Osteocyte (in vitro differentiated cells): ENCODE measurements at regions not wholly inside any gene's neighbourhood (a gene's known extent, or its start where the extent isn't known, plus 50 kb on each side); places are given as distances from the start of the nearest gene placed in this dataset.

ENCODE experiments used
- DNase-seq: peaks from one replicate; pipeline ENCODE4 v3.0.0; 2021; ENCODE audit warnings: mixed read lengths; ENCODE audit not compliant: unreplicated experiment; ENCODE audit errors: extremely low spot score
- H3K27ac Mint-ChIP-seq: one replicate; pipeline ENCODE4 v1.8.0; 2021; ENCODE audit warnings: mild to moderate bottlenecking, mixed read lengths; ENCODE audit not compliant: unreplicated experiment
- H3K27me3 Mint-ChIP-seq: one replicate; pipeline ENCODE4 v1.8.0; 2021; ENCODE audit warnings: mixed read lengths; ENCODE audit not compliant: unreplicated experiment
- H3K36me3 Mint-ChIP-seq: one replicate; pipeline ENCODE4 v1.8.0; 2021; ENCODE audit warnings: mixed read lengths; ENCODE audit not compliant: unreplicated experiment
- H3K4me1 Mint-ChIP-seq: one replicate; pipeline ENCODE4 v1.8.0; 2021; ENCODE audit warnings: mixed read lengths; ENCODE audit not compliant: unreplicated experiment
- H3K4me3 Mint-ChIP-seq: one replicate; pipeline ENCODE4 v1.8.0; 2021; ENCODE audit warnings: mild to moderate bottlenecking, moderate library complexity, mixed read lengths; ENCODE audit not compliant: unreplicated experiment
- H3K9me3 Mint-ChIP-seq: one replicate; pipeline ENCODE4 v1.8.0; 2021; ENCODE audit warnings: mixed read lengths; ENCODE audit not compliant: unreplicated experiment
- TF ChIP-seq, protein P1 (sequence below): fragments of 200-600 bp; sonication (generic); IDR thresholded peaks from 2 replicates; pipeline ENCODE4 v1.5.0; 2021; ENCODE audit warnings: antibody characterized with exemption, mild to moderate bottlenecking, moderate library complexity

- H3K27ac Mint-ChIP-seq, result no peak overlapping the region
- peaks cover 5% of the 10 kb centered on the region for H3K4me1 Mint-ChIP-seq
- TF ChIP-seq, protein P1, sequence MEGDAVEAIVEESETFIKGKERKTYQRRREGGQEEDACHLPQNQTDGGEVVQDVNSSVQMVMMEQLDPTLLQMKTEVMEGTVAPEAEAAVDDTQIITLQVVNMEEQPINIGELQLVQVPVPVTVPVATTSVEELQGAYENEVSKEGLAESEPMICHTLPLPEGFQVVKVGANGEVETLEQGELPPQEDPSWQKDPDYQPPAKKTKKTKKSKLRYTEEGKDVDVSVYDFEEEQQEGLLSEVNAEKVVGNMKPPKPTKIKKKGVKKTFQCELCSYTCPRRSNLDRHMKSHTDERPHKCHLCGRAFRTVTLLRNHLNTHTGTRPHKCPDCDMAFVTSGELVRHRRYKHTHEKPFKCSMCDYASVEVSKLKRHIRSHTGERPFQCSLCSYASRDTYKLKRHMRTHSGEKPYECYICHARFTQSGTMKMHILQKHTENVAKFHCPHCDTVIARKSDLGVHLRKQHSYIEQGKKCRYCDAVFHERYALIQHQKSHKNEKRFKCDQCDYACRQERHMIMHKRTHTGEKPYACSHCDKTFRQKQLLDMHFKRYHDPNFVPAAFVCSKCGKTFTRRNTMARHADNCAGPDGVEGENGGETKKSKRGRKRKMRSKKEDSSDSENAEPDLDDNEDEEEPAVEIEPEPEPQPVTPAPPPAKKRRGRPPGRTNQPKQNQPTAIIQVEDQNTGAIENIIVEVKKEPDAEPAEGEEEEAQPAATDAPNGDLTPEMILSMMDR, result no peak
- DNase-seq, result no peak
- no peak overlapping the region for H3K4me3 Mint-ChIP-seq
- peaks cover 3% of the 10 kb centered on the region for H3K9me3 Mint-ChIP-seq
- H3K36me3 Mint-ChIP-seq, result no peaks in the 10 kb centered on the region
- H3K27me3 Mint-ChIP-seq, result peaks cover 9% of the 10 kb centered on the region
Observed at GRCh38 chr6:8831366-8832152, 396.2 kb upstream of the SLC35B3 start.

- H3K27ac Mint-ChIP-seq, result no peak overlapping the region
- no peaks in the 10 kb centered on the region for H3K36me3 Mint-ChIP-seq
- no peak overlapping the region for H3K4me3 Mint-ChIP-seq
- DNase-seq, result no peak
- H3K4me1 Mint-ChIP-seq, result peaks cover 5% of the 10 kb centered on the region
- peaks cover 8% of the 10 kb centered on the region for H3K27me3 Mint-ChIP-seq
- TF ChIP-seq, protein P1, result no peak
- H3K9me3 Mint-ChIP-seq, result peaks cover 3% of the 10 kb centered on the region
Observed at GRCh38 chr6:8830794-8831193, 395.4 kb upstream of the SLC35B3 start.

GRCh38 chr6:8829796-8830195, 394.5 kb upstream of the SLC35B3 start:
- peaks cover 3% of the 10 kb centered on the region for H3K9me3 Mint-ChIP-seq
- DNase-seq, result no peak

GRCh38 chr6:8829296-8829695, 394.0 kb upstream of the SLC35B3 start:
- no peak for DNase-seq
- H3K4me3 Mint-ChIP-seq, result no peak overlapping the region
- H3K4me1 Mint-ChIP-seq, result peaks cover 12% of the 10 kb centered on the region
- H3K27ac Mint-ChIP-seq, result no peak overlapping the region
- no peaks in the 10 kb centered on the region for H3K36me3 Mint-ChIP-seq
- TF ChIP-seq, protein P1, result no peak
- H3K27me3 Mint-ChIP-seq, result no peaks in the 10 kb centered on the region
- H3K9me3 Mint-ChIP-seq, result peaks cover 3% of the 10 kb centered on the region

More at GRCh38 chr6:8829796-8830195, 394.5 kb upstream of the SLC35B3 start:
- Mint-ChIP-seq H3K36me3 (no peaks in the 10 kb centered on the region), H3K4me3 (no peak overlapping the region), H3K4me1 (peaks cover 8% of the 10 kb centered on the region), H3K27me3 (no peaks in the 10 kb centered on the region), H3K27ac (no peak overlapping the region)
- TF ChIP-seq, protein P1, result no peak

DNA sequence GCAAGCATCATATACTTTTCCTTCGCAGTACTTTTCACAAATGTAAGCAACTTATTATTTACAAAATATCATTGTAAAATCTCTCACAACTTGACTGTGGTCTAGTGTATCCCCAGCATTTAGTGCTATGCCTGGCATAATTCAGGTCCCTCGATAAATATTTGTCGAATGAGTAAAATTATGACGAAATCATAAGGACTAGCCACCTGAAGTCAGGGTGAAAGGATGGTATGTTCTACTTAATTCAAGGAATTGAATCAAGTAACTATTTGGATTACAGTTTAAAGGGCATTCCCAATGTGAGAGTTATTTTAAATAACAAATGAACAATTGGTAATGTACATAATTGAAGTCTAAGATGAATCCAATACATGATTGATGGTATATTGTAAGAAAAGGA, 393.0 kb upstream of the SLC35B3 start:
- DNase-seq, result no peak
- TF ChIP-seq, protein P1, result no peak
- H3K27me3 Mint-ChIP-seq, result no peaks in the 10 kb centered on the region
- peaks cover 3% of the 10 kb centered on the region for H3K9me3 Mint-ChIP-seq
- no peak overlapping the region for H3K4me3 Mint-ChIP-seq
- no peak overlapping the region for H3K27ac Mint-ChIP-seq
- no peaks in the 10 kb centered on the region for H3K36me3 Mint-ChIP-seq
- peaks cover 19% of the 10 kb centered on the region for H3K4me1 Mint-ChIP-seq
